ENCODE measurements at regions not wholly inside any gene's neighbourhood (a gene's known extent, or its start where the extent isn't known, plus 50 kb on each side); places are given as distances from the start of the nearest gene placed in this dataset.

GRCh38 chr2:59427980-59428379, 1125.5 kb downstream of the BCL11A start:
- H3K4me1 ChIP-seq (ENCODE audit: low read length) = no peaks in the 10 kb centered on the region
- TF ChIP-seq CTCF (IDR thresholded peaks at IDR 0.05; ENCODE audit: low read depth, low read length) = no peak
- H4K20me1 ChIP-seq (ENCODE audit: insufficient read depth, low read length) = no peaks in the 10 kb centered on the region
- H3K27me3 ChIP-seq (ENCODE audit: low read depth, low read length) = no peaks in the 10 kb centered on the region
- no peak overlapping the region for H3K27ac ChIP-seq (ENCODE audit: low read length)
- no peak overlapping the region for H3K9ac ChIP-seq (ENCODE audit: low read length)
- no peaks in the 10 kb centered on the region for H3K9me3 ChIP-seq (ENCODE audit: insufficient read depth, low read length)
- no peaks in the 10 kb centered on the region for H3K36me3 ChIP-seq (replicated peaks; ENCODE audit: low read depth, low read length)
- H3K4me3 ChIP-seq (ENCODE audit: low read length) = no peak overlapping the region
- no peak overlapping the region for H3K4me2 ChIP-seq (ENCODE audit: low read length)
- no peaks in the 10 kb centered on the region for H3K79me2 ChIP-seq (ENCODE audit: low read length)
- H2AFZ ChIP-seq (ENCODE audit: low read depth, low read length) = no peak overlapping the region

- TF ChIP-seq CTCF (IDR thresholded peaks at IDR 0.05; ENCODE audit: low read depth, low read length) = no peak
- Histone ChIP-seq H3K4me2 (ENCODE audit: low read length) (no peak overlapping the region), H3K79me2 (ENCODE audit: low read length) (no peaks in the 10 kb centered on the region), H3K36me3 (replicated peaks; ENCODE audit: low read depth, low read length) (no peaks in the 10 kb centered on the region), H3K9ac (ENCODE audit: low read length) (no peak overlapping the region), H3K4me1 (ENCODE audit: low read length) (no peaks in the 10 kb centered on the region), H3K4me3 (ENCODE audit: low read length) (no peak overlapping the region), H3K9me3 (ENCODE audit: insufficient read depth, low read length) (no peaks in the 10 kb centered on the region), H4K20me1 (ENCODE audit: insufficient read depth, low read length) (no peaks in the 10 kb centered on the region), H3K27ac (ENCODE audit: low read length) (no peak overlapping the region), H3K27me3 (ENCODE audit: low read depth, low read length) (no peaks in the 10 kb centered on the region), H2AFZ (ENCODE audit: low read depth, low read length) (no peak overlapping the region)
Observed at GRCh38 chr2:59425247-59425646, 1128.2 kb downstream of the BCL11A start.

GRCh38 chr2:59413751-59414570, 1139.5 kb downstream of the BCL11A start:
- H3K27me3 ChIP-seq (ENCODE audit: low read depth, low read length) = no peaks in the 10 kb centered on the region
- peaks cover 18% of the 10 kb centered on the region for H3K4me1 ChIP-seq (ENCODE audit: low read length)
- no peaks in the 10 kb centered on the region for H3K36me3 ChIP-seq (replicated peaks; ENCODE audit: low read depth, low read length)
- peak overlapping the region; percentile 33 for H3K4me3 ChIP-seq (ENCODE audit: low read length)
- H3K79me2 ChIP-seq (ENCODE audit: low read length) = no peaks in the 10 kb centered on the region
- peak overlapping the region; percentile 64 for H3K4me2 ChIP-seq (ENCODE audit: low read length)
- peak overlapping the region; percentile 24; the same call in 1 of the 2 replicates for H3K9ac ChIP-seq (ENCODE audit: low read length)
- TF ChIP-seq CTCF (IDR thresholded peaks at IDR 0.05; ENCODE audit: low read depth, low read length) (no peak), EZH2phosphoT487 (IDR thresholded peaks at IDR 0.05; ENCODE audit: low read depth) (no peak)
- peak overlapping the region; percentile 50 for H2AFZ ChIP-seq (ENCODE audit: low read depth, low read length)
- no peaks in the 10 kb centered on the region for H4K20me1 ChIP-seq (ENCODE audit: insufficient read depth, low read length)
- peak overlapping the region; percentile 12; the same call in 1 of the 2 replicates for H3K27ac ChIP-seq (ENCODE audit: low read length)
- no peaks in the 10 kb centered on the region for H3K9me3 ChIP-seq (ENCODE audit: insufficient read depth, low read length)

GRCh38 chr2:59399126-59399525, 1154.3 kb downstream of the BCL11A start:
- Histone ChIP-seq H3K4me2 (ENCODE audit: low read length) (no peak overlapping the region), H3K79me2 (ENCODE audit: low read length) (no peaks in the 10 kb centered on the region), H3K4me3 (ENCODE audit: low read length) (no peak overlapping the region), H3K36me3 (replicated peaks; ENCODE audit: low read depth, low read length) (no peaks in the 10 kb centered on the region), H3K27ac (ENCODE audit: low read length) (no peak overlapping the region), H4K20me1 (ENCODE audit: insufficient read depth, low read length) (no peaks in the 10 kb centered on the region), H3K4me1 (ENCODE audit: low read length) (no peaks in the 10 kb centered on the region; the same call in 1 of the 2 replicates), H2AFZ (ENCODE audit: low read depth, low read length) (no peak overlapping the region), H3K27me3 (ENCODE audit: low read depth, low read length) (no peaks in the 10 kb centered on the region), H3K9me3 (ENCODE audit: insufficient read depth, low read length) (no peaks in the 10 kb centered on the region), H3K9ac (ENCODE audit: low read length) (no peak overlapping the region)
- TF ChIP-seq CTCF (IDR thresholded peaks at IDR 0.05; ENCODE audit: low read depth, low read length) = no peak
- TF ChIP-seq EZH2phosphoT487 (IDR thresholded peaks at IDR 0.05; ENCODE audit: low read depth) = no peak

All from OCI-LY3 (cell line).